ENCODE measurements at regions not wholly inside any gene's neighbourhood (a gene's known extent, or its start where the extent isn't known, plus 50 kb on each side); places are given as distances from the start of the nearest gene placed in this dataset.

DNA sequence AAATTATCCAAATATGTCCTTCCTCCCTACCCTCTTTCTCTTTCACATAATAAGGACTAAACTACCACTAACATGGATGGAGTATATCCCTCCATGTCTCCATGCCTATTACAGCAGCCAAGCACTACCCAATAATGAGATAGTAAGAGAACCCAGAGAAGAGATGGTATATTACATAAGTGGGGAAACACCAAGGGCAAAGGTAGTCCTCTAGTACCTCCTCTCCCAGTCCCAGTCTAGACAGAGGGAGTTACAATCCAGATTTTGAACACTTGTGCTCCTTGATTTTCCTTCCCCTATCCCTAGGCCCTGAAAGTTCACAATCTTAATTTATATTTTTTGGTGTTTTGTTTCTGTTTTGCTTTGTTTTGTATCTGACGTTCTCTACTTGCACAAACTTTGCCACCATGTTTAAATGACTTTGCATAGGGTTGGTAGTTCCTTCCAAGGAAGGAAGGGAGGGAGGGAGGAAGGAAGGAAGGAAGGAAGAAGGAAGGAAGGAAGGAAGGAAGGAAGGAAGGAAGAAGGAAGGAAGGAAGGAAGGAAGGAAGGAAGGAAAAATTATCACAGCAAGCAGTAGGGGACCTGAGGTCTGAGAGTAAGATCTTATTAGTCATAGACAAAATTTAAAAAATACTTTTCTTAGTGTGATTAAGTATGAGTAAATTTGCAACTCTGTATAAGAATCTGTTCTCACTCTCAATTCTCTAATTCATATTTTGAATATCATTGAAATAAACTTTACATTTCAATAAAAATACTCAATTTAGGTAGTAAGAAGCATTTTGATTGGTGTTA lies 521.9 kb downstream of the PTPRC start:
- Mint-ChIP-seq H3K4me1 (ENCODE audit: low read depth, unreplicated experiment) (no peaks in the 10 kb centered on the region), H3K27me3 (ENCODE audit: insufficient read depth, unreplicated experiment) (peaks cover 5% of the 10 kb centered on the region), H3K9me3 (ENCODE audit: unreplicated experiment) (no peaks in the 10 kb centered on the region), H3K36me3 (ENCODE audit: insufficient read depth, unreplicated experiment) (no peaks in the 10 kb centered on the region), H3K4me3 (ENCODE audit: unreplicated experiment) (no peak overlapping the region), H3K27ac (ENCODE audit: unreplicated experiment) (no peak overlapping the region)
- H3K4me1 ChIP-seq, result no peaks in the 10 kb centered on the region
- CTCF ChIA-PET, result no interaction called here
- H3K4me3 ChIP-seq (ENCODE audit: low read depth, low read length), result no peak overlapping the region
- DNase-seq, result no peak
- BruUV-seq (replicated peaks), result no TSS peak
- POLR2A ChIA-PET, result no interaction called here
- TF ChIP-seq, protein P1, sequence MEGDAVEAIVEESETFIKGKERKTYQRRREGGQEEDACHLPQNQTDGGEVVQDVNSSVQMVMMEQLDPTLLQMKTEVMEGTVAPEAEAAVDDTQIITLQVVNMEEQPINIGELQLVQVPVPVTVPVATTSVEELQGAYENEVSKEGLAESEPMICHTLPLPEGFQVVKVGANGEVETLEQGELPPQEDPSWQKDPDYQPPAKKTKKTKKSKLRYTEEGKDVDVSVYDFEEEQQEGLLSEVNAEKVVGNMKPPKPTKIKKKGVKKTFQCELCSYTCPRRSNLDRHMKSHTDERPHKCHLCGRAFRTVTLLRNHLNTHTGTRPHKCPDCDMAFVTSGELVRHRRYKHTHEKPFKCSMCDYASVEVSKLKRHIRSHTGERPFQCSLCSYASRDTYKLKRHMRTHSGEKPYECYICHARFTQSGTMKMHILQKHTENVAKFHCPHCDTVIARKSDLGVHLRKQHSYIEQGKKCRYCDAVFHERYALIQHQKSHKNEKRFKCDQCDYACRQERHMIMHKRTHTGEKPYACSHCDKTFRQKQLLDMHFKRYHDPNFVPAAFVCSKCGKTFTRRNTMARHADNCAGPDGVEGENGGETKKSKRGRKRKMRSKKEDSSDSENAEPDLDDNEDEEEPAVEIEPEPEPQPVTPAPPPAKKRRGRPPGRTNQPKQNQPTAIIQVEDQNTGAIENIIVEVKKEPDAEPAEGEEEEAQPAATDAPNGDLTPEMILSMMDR (IDR thresholded peaks at IDR 0.05; ENCODE audit: insufficient read depth in 1 of 2, low read depth in 1 of 2, low read length in 1 of 2, severe bottlenecking in 1 of 2, unreplicated experiment in 1 of 2), result no peak
- H3K27me3 ChIP-seq (replicated peaks; ENCODE audit: control insufficient read depth, insufficient read depth, low read length), result no peaks in the 10 kb centered on the region
- H3K9me3 ChIP-seq, result no peaks in the 10 kb centered on the region
- intact Hi-C loops (cut with micrococcal nuclease; ENCODE audit: unreplicated experiment), result no loop called here
- no peaks in the 10 kb centered on the region for H3K36me3 ChIP-seq (ENCODE audit: control insufficient read depth, insufficient read depth, low read length)

DNA sequence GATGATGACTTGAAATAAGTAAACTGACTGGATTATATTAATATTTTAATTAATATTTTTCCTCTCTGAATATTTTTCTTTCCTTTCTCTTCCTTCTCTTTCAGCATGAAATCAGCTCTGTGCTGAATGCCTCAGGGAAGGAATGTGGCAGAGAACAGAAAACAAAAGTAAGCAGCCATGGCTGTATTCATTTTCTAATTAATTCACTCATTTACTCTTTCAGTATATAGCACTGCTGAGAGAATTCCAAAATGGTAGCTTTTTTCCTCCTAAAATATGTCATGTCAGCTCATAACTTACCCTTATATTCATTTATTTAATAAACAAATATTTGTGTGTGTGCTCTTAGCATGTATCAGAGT lies 522.5 kb downstream of the PTPRC start:
- H3K4me3 Mint-ChIP-seq (ENCODE audit: unreplicated experiment), result no peak overlapping the region
- no peaks in the 10 kb centered on the region for H3K4me1 Mint-ChIP-seq (ENCODE audit: low read depth, unreplicated experiment)
- no peaks in the 10 kb centered on the region for H3K27me3 ChIP-seq (replicated peaks; ENCODE audit: control insufficient read depth, insufficient read depth, low read length)
- ChIA-PET CTCF (no interaction called here), POLR2A (no interaction called here)
- H3K36me3 Mint-ChIP-seq (ENCODE audit: insufficient read depth, unreplicated experiment), result no peaks in the 10 kb centered on the region
- BruUV-seq (replicated peaks), result no TSS peak
- H3K36me3 ChIP-seq (ENCODE audit: control insufficient read depth, insufficient read depth, low read length), result no peaks in the 10 kb centered on the region
- TF ChIP-seq, protein P1 (IDR thresholded peaks at IDR 0.05; ENCODE audit: insufficient read depth in 1 of 2, low read depth in 1 of 2, low read length in 1 of 2, severe bottlenecking in 1 of 2, unreplicated experiment in 1 of 2), result no peak
- H3K9me3 ChIP-seq, result no peaks in the 10 kb centered on the region
- no peak overlapping the region for H3K4me3 ChIP-seq (ENCODE audit: low read depth, low read length)
- intact Hi-C loops (cut with micrococcal nuclease; ENCODE audit: unreplicated experiment), result no loop called here
- H3K27ac Mint-ChIP-seq (ENCODE audit: unreplicated experiment), result no peak overlapping the region
- no peaks in the 10 kb centered on the region for H3K9me3 Mint-ChIP-seq (ENCODE audit: unreplicated experiment)
- H3K27me3 Mint-ChIP-seq (ENCODE audit: insufficient read depth, unreplicated experiment), result peaks cover 5% of the 10 kb centered on the region
- no peaks in the 10 kb centered on the region for H3K4me1 ChIP-seq
- DNase-seq, result no peak

DNA sequence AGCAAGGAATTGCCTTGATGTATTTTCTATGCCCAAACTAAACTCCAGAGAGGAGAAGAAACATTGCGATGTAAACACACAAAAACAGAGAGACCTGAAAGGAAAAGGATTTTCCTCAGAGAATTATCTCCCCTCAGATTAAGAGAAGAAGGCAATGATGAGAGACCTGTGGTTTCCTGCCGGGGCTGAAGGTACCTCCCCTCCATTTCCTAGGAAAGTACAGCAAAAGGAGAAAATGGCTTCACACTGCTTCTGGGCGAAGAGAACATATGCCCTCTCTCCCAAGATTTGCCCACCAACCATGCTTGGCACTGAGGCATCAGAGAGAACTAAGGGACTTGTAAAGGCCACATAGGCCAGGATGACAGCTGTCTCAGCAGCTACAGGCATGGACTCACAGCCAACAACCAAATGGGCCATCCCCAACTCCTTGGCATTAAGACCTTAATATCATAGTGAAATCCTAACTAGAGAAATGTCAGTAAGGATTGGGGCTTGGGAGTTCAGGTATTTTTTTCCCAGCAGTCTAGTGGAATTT lies 523.0 kb downstream of the PTPRC start:
- Mint-ChIP-seq H3K27me3 (ENCODE audit: insufficient read depth, unreplicated experiment) (peaks cover 5% of the 10 kb centered on the region), H3K27ac (ENCODE audit: unreplicated experiment) (no peak overlapping the region), H3K9me3 (ENCODE audit: unreplicated experiment) (no peaks in the 10 kb centered on the region), H3K4me1 (ENCODE audit: low read depth, unreplicated experiment) (no peaks in the 10 kb centered on the region), H3K4me3 (ENCODE audit: unreplicated experiment) (no peak overlapping the region), H3K36me3 (ENCODE audit: insufficient read depth, unreplicated experiment) (no peaks in the 10 kb centered on the region)
- Histone ChIP-seq H3K27me3 (replicated peaks; ENCODE audit: control insufficient read depth, insufficient read depth, low read length) (no peaks in the 10 kb centered on the region), H3K4me3 (ENCODE audit: low read depth, low read length) (no peak overlapping the region), H3K4me1 (no peaks in the 10 kb centered on the region), H3K9me3 (no peaks in the 10 kb centered on the region), H3K36me3 (ENCODE audit: control insufficient read depth, insufficient read depth, low read length) (no peaks in the 10 kb centered on the region)
- DNase-seq, result no peak
- ChIA-PET POLR2A (no interaction called here), CTCF (no interaction called here)
- intact Hi-C loops (cut with micrococcal nuclease; ENCODE audit: unreplicated experiment), result no loop called here
- BruUV-seq (replicated peaks), result no TSS peak
- TF ChIP-seq, protein P1 (IDR thresholded peaks at IDR 0.05; ENCODE audit: insufficient read depth in 1 of 2, low read depth in 1 of 2, low read length in 1 of 2, severe bottlenecking in 1 of 2, unreplicated experiment in 1 of 2), result no peak

All from Caco-2 (cell line).